A673 (cell line): ENCODE measurements at regions not wholly inside any gene's neighbourhood (a gene's known extent, or its start where the extent isn't known, plus 50 kb on each side); places are given as distances from the start of the nearest gene placed in this dataset.

Experiments
- BruUV-seq: library from RNA; stranded (reverse); fragments of 400-500 nt; replicated peaks from 2 replicates; lab custom pipeline; 2021; lab: Mats Ljungman, UMichigan
- CTCF ChIA-PET: fragments of 300-600 bp; sonication (Branson Sonifier 250); formaldehyde crosslinking; loops from one replicate; lab custom pipeline; 2022; ENCODE audit warnings: antibody characterized with exemption; lab: Charles Lee
- POLR2A ChIA-PET: fragments of 300-600 bp; sonication (Branson Sonifier 250); formaldehyde crosslinking; loops from one replicate; lab custom pipeline; 2022; ENCODE audit warnings: antibody characterized with exemption; ENCODE audit not compliant: low non-redundant PET; lab: Charles Lee
- DNase-seq: peaks from one replicate; pipeline ENCODE4 v3.0.0-alpha.2; 2015; ENCODE audit warnings: low spot score
- H3K27ac ChIP-seq: fragments of 200-600 bp; sonication (generic); 2 replicates; pipeline ENCODE4 v1.5.1; 2016; ENCODE audit warnings: mixed run types, low read depth, mild to moderate bottlenecking, mixed read lengths, antibody characterized with exemption, low read length; ENCODE audit not compliant: poor library complexity, severe bottlenecking
- H3K27me3 ChIP-seq: fragments of 200-600 bp; sonication (generic); replicated peaks from 2 replicates; pipeline ENCODE4 v1.6.1; 2017; ENCODE audit warnings: mixed run types, low read depth, mild to moderate bottlenecking, mixed read lengths, antibody characterized with exemption, low read length; ENCODE audit not compliant: insufficient read depth, poor library complexity
- H3K36me3 ChIP-seq: fragments of 200-600 bp; sonication (generic); 2 replicates; pipeline ENCODE4 v1.6.1; 2016; ENCODE audit warnings: mixed run types, mild to moderate bottlenecking, mixed read lengths, antibody characterized with exemption, low read length; ENCODE audit not compliant: insufficient read depth, poor library complexity, severe bottlenecking
- H3K4me1 ChIP-seq: fragments of 200-600 bp; sonication (generic); 2 replicates; pipeline ENCODE4 v1.6.1; 2017; ENCODE audit warnings: mixed run types, mild to moderate bottlenecking, mixed read lengths, antibody characterized with exemption, low read length; ENCODE audit not compliant: insufficient read depth, poor library complexity, severe bottlenecking
- H3K4me3 ChIP-seq: fragments of 200-600 bp; sonication (generic); 2 replicates; pipeline ENCODE4 v1.5.1; 2016; ENCODE audit warnings: low read depth, mixed run types, mild to moderate bottlenecking, mixed read lengths, low read length; ENCODE audit not compliant: poor library complexity, severe bottlenecking
- H3K9me3 ChIP-seq: fragments of 200-600 bp; sonication (generic); 2 replicates; pipeline ENCODE4 v1.6.1; 2016; ENCODE audit warnings: mixed run types, low read depth, mild to moderate bottlenecking, mixed read lengths, antibody characterized with exemption, low read length; ENCODE audit not compliant: poor library complexity, severe bottlenecking
- EZH2 ChIP-seq: fragments of 200-600 bp; sonication (generic); IDR thresholded peaks from 2 replicates; pipeline ENCODE4 v1.6.1; 2017; ENCODE audit warnings: borderline replicate concordance, low read depth, mild to moderate bottlenecking, mixed read lengths, antibody characterized with exemption, low read length; ENCODE audit not compliant: poor library complexity, severe bottlenecking
- intact Hi-C: fragments of 100-400 bp; cut with micrococcal nuclease; formaldehyde crosslinking; loops from one replicate; pipeline ENCODE4 v1.10.0; 2022; ENCODE audit not compliant: unreplicated experiment
- TF ChIP-seq, protein P1 (sequence below): fragments of 300-800, 200-600 bp; sonication (generic); conservative IDR thresholded peaks from 2 replicates; pipeline ENCODE4 v1.5.1; 2017; ENCODE audit warnings: low read depth, mild to moderate bottlenecking, antibody characterized with exemption, low read length, moderate library complexity, mixed read lengths

DNA sequence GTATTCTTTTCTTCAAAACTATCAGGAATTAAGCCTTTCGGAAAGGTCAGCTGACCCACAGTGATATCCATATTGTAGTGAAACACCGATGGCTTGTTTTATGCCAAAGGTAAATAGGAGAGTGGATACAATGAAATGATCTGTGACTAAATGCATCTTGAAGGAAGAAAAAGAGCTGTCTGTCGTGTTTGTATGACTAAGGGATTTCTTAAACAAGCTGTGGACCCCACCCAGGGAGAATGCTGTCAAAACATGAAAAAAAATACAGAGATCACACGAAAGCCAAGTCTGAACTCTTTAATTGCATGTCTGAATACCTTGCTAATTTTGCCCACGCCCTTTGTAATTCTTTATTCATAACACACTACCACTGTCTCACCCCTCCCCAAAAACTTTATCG is 286.4 kb upstream of the WWC1 start:
- Histone ChIP-seq H3K36me3 (no peaks in the 10 kb centered on the region), H3K4me1 (peaks cover 35% of the 10 kb centered on the region), H3K9me3 (no peaks in the 10 kb centered on the region), H3K27ac (no peak overlapping the region), H3K27me3 (no peaks in the 10 kb centered on the region), H3K4me3 (no peak overlapping the region)
- no peak for DNase-seq
- no peak for TF ChIP-seq EZH2
- TF ChIP-seq, protein P1, sequence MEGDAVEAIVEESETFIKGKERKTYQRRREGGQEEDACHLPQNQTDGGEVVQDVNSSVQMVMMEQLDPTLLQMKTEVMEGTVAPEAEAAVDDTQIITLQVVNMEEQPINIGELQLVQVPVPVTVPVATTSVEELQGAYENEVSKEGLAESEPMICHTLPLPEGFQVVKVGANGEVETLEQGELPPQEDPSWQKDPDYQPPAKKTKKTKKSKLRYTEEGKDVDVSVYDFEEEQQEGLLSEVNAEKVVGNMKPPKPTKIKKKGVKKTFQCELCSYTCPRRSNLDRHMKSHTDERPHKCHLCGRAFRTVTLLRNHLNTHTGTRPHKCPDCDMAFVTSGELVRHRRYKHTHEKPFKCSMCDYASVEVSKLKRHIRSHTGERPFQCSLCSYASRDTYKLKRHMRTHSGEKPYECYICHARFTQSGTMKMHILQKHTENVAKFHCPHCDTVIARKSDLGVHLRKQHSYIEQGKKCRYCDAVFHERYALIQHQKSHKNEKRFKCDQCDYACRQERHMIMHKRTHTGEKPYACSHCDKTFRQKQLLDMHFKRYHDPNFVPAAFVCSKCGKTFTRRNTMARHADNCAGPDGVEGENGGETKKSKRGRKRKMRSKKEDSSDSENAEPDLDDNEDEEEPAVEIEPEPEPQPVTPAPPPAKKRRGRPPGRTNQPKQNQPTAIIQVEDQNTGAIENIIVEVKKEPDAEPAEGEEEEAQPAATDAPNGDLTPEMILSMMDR = no peak
- ChIA-PET POLR2A (no interaction called here), CTCF (no interaction called here)
- intact Hi-C loops = no loop called here
- BruUV-seq = no TSS peak

DNA sequence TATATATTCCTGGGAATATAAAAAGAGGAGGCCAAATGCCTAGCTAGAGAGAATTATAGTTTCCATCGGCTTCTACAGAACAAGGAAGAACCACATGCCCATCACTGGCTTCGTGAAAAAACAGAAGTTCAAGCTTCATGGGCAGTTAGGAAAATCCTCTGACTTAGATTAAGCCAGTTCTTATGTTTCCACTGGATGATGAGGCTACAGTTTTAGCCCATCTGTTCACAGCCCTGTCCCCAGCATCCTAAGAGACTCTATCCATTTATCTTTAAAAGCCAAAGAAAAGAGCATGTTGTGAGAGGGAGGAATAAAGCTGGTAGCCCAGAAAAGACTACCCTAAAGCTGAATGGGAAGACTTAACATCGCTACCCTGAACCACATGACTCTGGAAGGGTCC is 285.5 kb upstream of the WWC1 start:
- DNase-seq = no peak
- TF ChIP-seq EZH2 = no peak
- TF ChIP-seq, protein P1 = no peak
- ChIA-PET CTCF (no interaction called here), POLR2A (no interaction called here)
- peaks cover 43% of the 10 kb centered on the region for H3K4me1 ChIP-seq
- intact Hi-C loops = no loop called here
- H3K27ac ChIP-seq = no peak overlapping the region
- no peak overlapping the region for H3K4me3 ChIP-seq
- H3K36me3 ChIP-seq = no peaks in the 10 kb centered on the region
- H3K9me3 ChIP-seq = no peaks in the 10 kb centered on the region
- H3K27me3 ChIP-seq = no peaks in the 10 kb centered on the region
- no TSS peak for BruUV-seq

DNA sequence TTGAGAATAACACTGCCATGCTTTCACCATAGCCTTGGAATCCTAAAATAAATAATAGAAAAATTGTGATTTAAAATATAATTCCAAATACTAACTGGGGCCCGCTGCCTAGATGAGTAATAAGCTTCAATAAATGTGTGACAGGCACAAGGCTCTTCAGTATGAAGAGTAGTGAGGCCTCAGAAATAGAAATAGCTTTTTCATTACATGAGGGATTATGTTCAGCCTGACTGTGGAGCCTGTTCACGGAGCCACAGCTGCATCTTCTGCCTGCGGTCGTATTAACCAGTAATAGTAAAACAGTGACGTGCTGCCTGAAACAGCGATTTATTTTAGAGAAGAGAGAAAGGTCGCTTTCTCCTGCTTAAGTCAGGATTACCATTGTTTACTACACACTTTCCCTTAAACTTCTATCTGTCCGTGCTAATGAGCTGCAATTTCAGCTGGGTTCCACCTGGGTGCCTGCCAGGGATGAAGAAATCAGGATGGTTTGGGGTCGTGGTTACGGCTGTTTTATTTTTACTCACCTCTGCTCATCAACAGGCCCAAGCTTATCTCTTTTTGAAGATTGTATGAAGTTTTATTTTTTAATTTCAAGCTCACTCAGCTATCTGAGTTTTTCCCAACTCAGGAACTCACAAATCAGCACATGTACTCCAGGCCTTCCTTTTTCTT is 284.9 kb upstream of the WWC1 start:
- ChIA-PET CTCF (no interaction called here), POLR2A (no interaction called here)
- intact Hi-C loops = no loop called here
- H3K9me3 ChIP-seq = no peaks in the 10 kb centered on the region
- TF ChIP-seq, protein P1 = no peak
- TF ChIP-seq EZH2 = no peak
- H3K27ac ChIP-seq = no peak overlapping the region
- BruUV-seq = no TSS peak
- DNase-seq = no peak
- H3K4me1 ChIP-seq = peaks cover 44% of the 10 kb centered on the region
- no peak overlapping the region for H3K4me3 ChIP-seq
- no peaks in the 10 kb centered on the region for H3K27me3 ChIP-seq
- no peaks in the 10 kb centered on the region for H3K36me3 ChIP-seq
